H9 (cell line): ENCODE measurements at regions not wholly inside any gene's neighbourhood (a gene's known extent, or its start where the extent isn't known, plus 50 kb on each side); places are given as distances from the start of the nearest gene placed in this dataset.

Experiments used
- DNase-seq: peaks from one replicate; pipeline ENCODE4 v3.0.0-alpha.2; 2017
- H2AFZ ChIP-seq: one replicate; pipeline ENCODE4 v1.6.1; 2013; ENCODE audit warnings: mild to moderate bottlenecking, low read length, control low read depth, moderate library complexity
- H2AK5ac ChIP-seq: 2 replicates; pipeline ENCODE4 v1.6.1; 2013; ENCODE audit warnings: low read length, control low read depth, mixed read lengths; ENCODE audit not compliant: insufficient read length
- H2BK120ac ChIP-seq: one replicate; pipeline ENCODE4 v1.6.1; 2013; ENCODE audit warnings: low read depth, mild to moderate bottlenecking, low read length, control low read depth, inconsistent platforms; ENCODE audit not compliant: poor library complexity, severe bottlenecking
- H2BK12ac ChIP-seq: 2 replicates; pipeline ENCODE4 v1.6.1; 2013; ENCODE audit warnings: low read length, control low read depth, mixed read lengths, low read depth; ENCODE audit not compliant: insufficient read length
- H2BK15ac ChIP-seq: 2 replicates; pipeline ENCODE4 v1.6.1; 2013; ENCODE audit warnings: low read depth, low read length, control low read depth
- H2BK20ac ChIP-seq: one replicate; pipeline ENCODE4 v1.6.1; 2013; ENCODE audit warnings: low read depth, mild to moderate bottlenecking, low read length, control low read depth, inconsistent platforms; ENCODE audit not compliant: poor library complexity, severe bottlenecking
- H2BK5ac ChIP-seq: 2 replicates; pipeline ENCODE4 v1.6.1; 2013; ENCODE audit warnings: low read length, control low read depth, mixed read lengths; ENCODE audit not compliant: insufficient read length
- H3K14ac ChIP-seq: 2 replicates; pipeline ENCODE4 v1.6.1; 2013; ENCODE audit warnings: low read length, control low read depth; ENCODE audit not compliant: insufficient read depth
- H3K18ac ChIP-seq: 2 replicates; pipeline ENCODE4 v1.6.1; 2013; ENCODE audit warnings: low read depth, mild to moderate bottlenecking, mixed read lengths, low read length, control low read depth; ENCODE audit not compliant: insufficient read length
- H3K23ac ChIP-seq: 2 replicates; pipeline ENCODE4 v1.6.1; 2013; ENCODE audit warnings: low read length, control low read depth, mixed read lengths, low read depth; ENCODE audit not compliant: insufficient read length
- H3K23me2 ChIP-seq: 2 replicates; pipeline ENCODE4 v1.6.1; 2013; ENCODE audit warnings: low read depth, mild to moderate bottlenecking, mixed read lengths, low read length, control low read depth; ENCODE audit not compliant: insufficient read length, poor library complexity, severe bottlenecking
- H3K27ac ChIP-seq: 2 replicates; pipeline ENCODE4 v1.5.1; 2013; ENCODE audit warnings: low read length, control low read depth, mixed read lengths, low read depth; ENCODE audit not compliant: insufficient read length
- H3K27me3 ChIP-seq: 2 replicates; pipeline ENCODE4 v1.6.1; 2013; ENCODE audit warnings: low read length, control low read depth, inconsistent platforms; ENCODE audit not compliant: insufficient read depth
- H3K4ac ChIP-seq: 2 replicates; pipeline ENCODE4 v1.6.1; 2013; ENCODE audit warnings: low read depth, mild to moderate bottlenecking, control low read depth, inconsistent platforms, low read length, moderate library complexity
- H3K4me1 ChIP-seq: 2 replicates; pipeline ENCODE4 v1.6.1; 2013; ENCODE audit warnings: low read length, control low read depth, inconsistent platforms; ENCODE audit not compliant: insufficient read depth
- H3K4me2 ChIP-seq: 2 replicates; pipeline ENCODE4 v1.6.1; 2013; ENCODE audit warnings: low read length, control low read depth, mixed read lengths; ENCODE audit not compliant: insufficient read length, insufficient read depth
- H3K56ac ChIP-seq: 2 replicates; pipeline ENCODE4 v1.6.1; 2013; ENCODE audit warnings: low read depth, mild to moderate bottlenecking, mixed read lengths, low read length, control low read depth; ENCODE audit not compliant: insufficient read length
- H3K79me1 ChIP-seq: 2 replicates; pipeline ENCODE4 v1.6.1; 2013; ENCODE audit warnings: low read depth, mild to moderate bottlenecking, moderate library complexity, low read length, control low read depth, inconsistent platforms; ENCODE audit not compliant: insufficient read depth, poor library complexity, severe bottlenecking
- H3K79me2 ChIP-seq: 2 replicates; pipeline ENCODE4 v1.6.1; 2013; ENCODE audit warnings: low read length, control low read depth, inconsistent platforms; ENCODE audit not compliant: insufficient read depth
- H3K9ac ChIP-seq: 2 replicates; pipeline ENCODE4 v1.6.1; 2013; ENCODE audit warnings: low read length, control low read depth, mixed read lengths; ENCODE audit not compliant: insufficient read length; ENCODE audit errors: extremely low read depth
- H3K9me3 ChIP-seq: one replicate; pipeline ENCODE4 v1.6.1; 2013; ENCODE audit warnings: low read depth, low read length, inconsistent platforms; ENCODE audit not compliant: control insufficient read depth
- H3T11ph ChIP-seq: one replicate; pipeline ENCODE4 v1.6.1; 2013; ENCODE audit warnings: mild to moderate bottlenecking, low read length, control low read depth, inconsistent platforms
- H4K20me1 ChIP-seq: one replicate; pipeline ENCODE4 v1.6.1; 2013; ENCODE audit not compliant: control insufficient read depth, insufficient read length, insufficient read depth
- H4K5ac ChIP-seq: 2 replicates; pipeline ENCODE4 v1.6.1; 2013; ENCODE audit warnings: low read depth, mild to moderate bottlenecking, mixed read lengths, low read length, control low read depth; ENCODE audit not compliant: insufficient read length
- H4K8ac ChIP-seq: replicated peaks from 2 replicates; pipeline ENCODE4 v1.6.1; 2013; ENCODE audit warnings: low read length, control low read depth, mixed read lengths, low read depth; ENCODE audit not compliant: insufficient read length
- H4K91ac ChIP-seq: 2 replicates; pipeline ENCODE4 v1.6.1; 2013; ENCODE audit warnings: low read depth, mild to moderate bottlenecking, moderate library complexity, mixed read lengths, low read length, control low read depth; ENCODE audit not compliant: insufficient read length
- H3K27ac Mint-ChIP-seq, 3 experiments: 2 replicates in 2 of 3; 3 replicates in 1 of 3; pipeline ENCODE4 v1.8.0; 2020 to 2021; ENCODE audit warnings: mixed read lengths in 3 of 3, mild to moderate bottlenecking in 1 of 3, moderate library complexity in 1 of 3
- H3K27me3 Mint-ChIP-seq: 2 replicates; pipeline ENCODE4 v1.8.0; 2021; ENCODE audit warnings: low read depth, mild to moderate bottlenecking, moderate library complexity, mixed read lengths
- H3K36me3 Mint-ChIP-seq, 3 experiments: 2 replicates in 2 of 3; 3 replicates in 1 of 3; pipeline ENCODE4 v1.8.0; 2020 to 2021; ENCODE audit warnings: low read depth in 3 of 3, mixed read lengths in 3 of 3; ENCODE audit not compliant: insufficient read depth in 1 of 3
- H3K4me1 Mint-ChIP-seq, 2 experiments: 2 replicates each; pipeline ENCODE4 v1.8.0; 2020; ENCODE audit warnings: mixed read lengths in 2 of 2
- H3K4me3 Mint-ChIP-seq, 2 experiments: 2 replicates in 1 of 2; 3 replicates in 1 of 2; pipeline ENCODE4 v1.8.0; 2020 to 2021; ENCODE audit warnings: mild to moderate bottlenecking in 2 of 2, mixed read lengths in 2 of 2, moderate library complexity in 1 of 2
- H3K9me3 Mint-ChIP-seq, 2 experiments: 2 replicates in 1 of 2; 3 replicates in 1 of 2; pipeline ENCODE4 v1.8.0; 2020; ENCODE audit warnings: mild to moderate bottlenecking in 2 of 2, mixed read lengths in 2 of 2, moderate library complexity in 1 of 2
- WGBS: extraction: QIAGEN DNeasy Blood & Tissue Kit; methylation state at CpG from one replicate; pipeline ENCODE4 v1.1.7; 2013; ENCODE audit warnings: missing lambda C conversion rate, low lambda C conversion rate, mixed read lengths; ENCODE audit not compliant: insufficient read length; ENCODE audit errors: extremely low coverage; 5-methylcytosine and 5-hydroxymethylcytosine counted together
- TF ChIP-seq, protein P1 (sequence below): fragments of 200-600 bp; sonication (generic); conservative IDR thresholded peaks from 3 replicates; pipeline ENCODE4 v1.8.0; 2021; ENCODE audit warnings: antibody characterized with exemption, mild to moderate bottlenecking

DNA sequence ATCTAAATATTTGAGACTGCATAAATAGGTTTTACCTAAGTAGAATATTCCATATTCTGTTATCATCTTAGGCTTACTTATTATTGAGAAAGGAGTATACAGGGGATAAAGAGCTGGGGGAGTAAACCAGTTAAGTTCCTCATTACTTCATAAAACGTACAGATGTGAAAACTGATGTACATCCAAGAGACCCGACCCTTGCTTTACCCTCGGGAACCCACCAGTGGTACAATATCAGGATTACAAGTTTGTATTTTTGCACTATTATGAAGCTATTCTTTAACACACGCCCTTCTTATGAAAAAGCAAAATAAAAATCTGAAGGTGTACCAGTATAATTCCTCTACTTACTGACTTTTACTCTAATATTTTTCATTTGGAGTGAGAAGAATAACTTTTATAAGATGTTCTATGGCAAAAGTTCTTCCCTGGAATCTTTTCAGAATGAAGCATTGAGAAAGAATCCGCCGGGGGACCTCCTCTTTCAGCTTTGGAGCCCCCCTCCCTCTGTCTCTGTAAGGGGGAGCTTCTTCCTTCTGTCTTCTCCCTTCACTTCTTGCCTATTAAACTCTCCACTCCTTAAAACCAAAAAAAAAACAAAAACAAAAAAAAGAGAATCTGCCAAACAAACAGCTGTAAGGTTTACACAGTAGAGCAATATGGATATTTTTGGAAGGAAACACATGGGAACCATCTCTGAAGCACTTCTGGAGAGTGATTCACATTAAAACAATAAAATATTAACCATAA lies 550.0 kb downstream of the TNS3 start:
- Histone ChIP-seq H3K18ac (no peak overlapping the region), H3K27ac (no peak overlapping the region), H2BK120ac (no peak overlapping the region), H3K56ac (no peak overlapping the region), H2BK12ac (no peak overlapping the region), H3K79me2 (no peaks in the 10 kb centered on the region), H4K91ac (no peak overlapping the region), H2BK5ac (no peak overlapping the region), H3K23me2 (no peaks in the 10 kb centered on the region), H3K14ac (no peak overlapping the region), H2BK15ac (no peak overlapping the region), H4K20me1 (no peaks in the 10 kb centered on the region), H3K79me1 (no peaks in the 10 kb centered on the region), H2BK20ac (no peak overlapping the region), H2AK5ac (no peak overlapping the region), H3K4ac (no peak overlapping the region), H3K9ac (no peak overlapping the region), H3K4me2 (no peak overlapping the region), H3K4me1 (no peaks in the 10 kb centered on the region), H3K23ac (no peak overlapping the region), H4K5ac (no peak overlapping the region), H4K8ac (no peak overlapping the region), H3T11ph (no peak overlapping the region), H3K9me3 (no peaks in the 10 kb centered on the region), H3K27me3 (no peaks in the 10 kb centered on the region), H2AFZ (no peak overlapping the region)
- Mint-ChIP-seq H3K27ac (no peak overlapping the region), H3K4me1 (no peaks in the 10 kb centered on the region), H3K27me3 (peaks cover 5% of the 10 kb centered on the region; the same call in 1 of the 2 replicates), H3K36me3 (no peaks in the 10 kb centered on the region; a peak in 1 of 7 replicates), H3K9me3 (no peaks in the 10 kb centered on the region), H3K4me3 (no peak overlapping the region)
- no peak for DNase-seq
- TF ChIP-seq, protein P1, sequence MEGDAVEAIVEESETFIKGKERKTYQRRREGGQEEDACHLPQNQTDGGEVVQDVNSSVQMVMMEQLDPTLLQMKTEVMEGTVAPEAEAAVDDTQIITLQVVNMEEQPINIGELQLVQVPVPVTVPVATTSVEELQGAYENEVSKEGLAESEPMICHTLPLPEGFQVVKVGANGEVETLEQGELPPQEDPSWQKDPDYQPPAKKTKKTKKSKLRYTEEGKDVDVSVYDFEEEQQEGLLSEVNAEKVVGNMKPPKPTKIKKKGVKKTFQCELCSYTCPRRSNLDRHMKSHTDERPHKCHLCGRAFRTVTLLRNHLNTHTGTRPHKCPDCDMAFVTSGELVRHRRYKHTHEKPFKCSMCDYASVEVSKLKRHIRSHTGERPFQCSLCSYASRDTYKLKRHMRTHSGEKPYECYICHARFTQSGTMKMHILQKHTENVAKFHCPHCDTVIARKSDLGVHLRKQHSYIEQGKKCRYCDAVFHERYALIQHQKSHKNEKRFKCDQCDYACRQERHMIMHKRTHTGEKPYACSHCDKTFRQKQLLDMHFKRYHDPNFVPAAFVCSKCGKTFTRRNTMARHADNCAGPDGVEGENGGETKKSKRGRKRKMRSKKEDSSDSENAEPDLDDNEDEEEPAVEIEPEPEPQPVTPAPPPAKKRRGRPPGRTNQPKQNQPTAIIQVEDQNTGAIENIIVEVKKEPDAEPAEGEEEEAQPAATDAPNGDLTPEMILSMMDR: no peak
- no CpG with 5 or more reads among the region's 6 CpGs for WGBS
